Amniotic epithelial cell (primary cell): ENCODE measurements at regions not wholly inside any gene's neighbourhood (a gene's known extent, or its start where the extent isn't known, plus 50 kb on each side); places are given as distances from the start of the nearest gene placed in this dataset.
A peak's percentile ranks its signal among the peaks of the same experiment; 100 is the strongest.

Experiments used
- DNase-seq: peaks from one replicate; pipeline ENCODE4 v3.0.0-alpha.2; 2010; ENCODE audit warnings: low read depth

DNA sequence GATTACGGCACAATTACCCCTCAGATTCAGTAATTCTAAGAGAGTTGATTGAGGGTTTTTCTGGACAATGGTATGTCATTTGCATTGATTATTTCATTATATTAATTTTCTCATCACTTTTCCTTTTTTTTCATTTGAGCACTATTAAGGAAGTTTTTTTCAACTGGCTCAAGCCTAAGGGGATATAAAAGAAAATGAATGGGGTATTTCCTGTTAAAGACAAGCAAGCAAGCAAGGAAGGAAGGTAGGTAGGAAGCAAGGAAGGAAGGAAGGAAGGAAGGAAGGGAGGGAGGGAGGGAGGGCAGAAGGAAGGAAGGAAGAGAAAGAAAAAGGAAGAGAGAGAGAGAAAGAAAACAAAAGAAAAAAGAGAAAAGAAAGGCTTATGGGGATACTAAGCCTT, 620.3 kb downstream of the DIAPH3 start:
- DNase-seq: no peak

DNA sequence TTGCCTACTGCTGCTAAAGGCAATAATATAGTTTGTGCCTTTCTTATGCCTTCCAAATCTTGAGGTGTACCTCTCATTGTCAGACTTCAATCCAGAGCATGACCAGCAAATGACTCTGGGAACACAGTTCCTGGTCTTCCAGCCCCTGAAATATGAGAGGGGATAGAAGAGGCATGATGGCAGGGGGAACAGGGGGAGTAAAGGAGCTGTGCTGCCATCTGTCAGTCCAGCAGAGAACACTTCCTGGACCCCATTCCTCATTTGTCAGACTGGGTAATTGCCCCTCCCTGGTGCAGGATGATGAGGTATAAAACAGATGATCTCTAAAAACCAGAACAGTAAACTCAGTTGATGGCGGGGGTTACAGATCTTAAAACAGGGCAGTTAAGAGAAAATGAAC, 618.7 kb downstream of the DIAPH3 start:
- DNase-seq: no peak

DNA sequence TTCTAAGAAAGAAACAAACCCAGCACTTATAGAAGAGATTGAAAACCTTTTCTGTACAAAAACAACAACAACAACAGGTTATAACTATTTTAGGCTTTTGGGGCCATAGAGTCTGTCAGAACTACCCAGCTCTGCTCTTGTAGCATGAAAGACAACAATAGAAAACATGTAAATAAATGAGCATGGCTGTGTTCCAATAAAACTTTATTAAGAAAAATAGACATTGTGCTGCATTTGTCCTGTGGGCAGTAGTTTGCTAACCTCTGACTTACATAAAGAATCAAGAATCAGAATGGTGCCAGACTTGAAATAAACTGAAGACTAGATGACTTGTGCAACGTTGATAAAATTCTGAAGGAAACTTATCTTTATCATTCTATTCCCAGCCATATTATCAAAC, 617.5 kb downstream of the DIAPH3 start:
- DNase-seq: no peak

DNA sequence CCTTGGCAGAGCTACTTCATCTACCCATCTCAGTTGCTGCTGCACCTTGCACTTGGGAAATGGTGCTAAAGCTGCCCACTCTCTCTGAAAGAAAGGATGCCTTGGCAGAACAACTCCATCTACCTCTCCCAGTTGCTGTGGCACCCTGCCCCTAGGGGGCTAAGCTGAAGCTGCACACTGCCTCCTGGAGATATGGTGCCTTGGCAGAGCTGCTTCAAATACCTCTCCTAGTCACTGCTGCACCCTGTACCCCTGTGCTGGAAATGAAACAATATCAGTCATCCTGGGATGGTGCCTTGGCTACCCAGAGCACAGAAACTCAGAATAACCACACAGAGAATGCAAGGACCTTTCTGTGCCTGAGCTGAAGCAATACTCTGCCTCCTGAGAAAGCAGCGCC, 615.8 kb downstream of the DIAPH3 start:
- DNase-seq: no peak

DNA sequence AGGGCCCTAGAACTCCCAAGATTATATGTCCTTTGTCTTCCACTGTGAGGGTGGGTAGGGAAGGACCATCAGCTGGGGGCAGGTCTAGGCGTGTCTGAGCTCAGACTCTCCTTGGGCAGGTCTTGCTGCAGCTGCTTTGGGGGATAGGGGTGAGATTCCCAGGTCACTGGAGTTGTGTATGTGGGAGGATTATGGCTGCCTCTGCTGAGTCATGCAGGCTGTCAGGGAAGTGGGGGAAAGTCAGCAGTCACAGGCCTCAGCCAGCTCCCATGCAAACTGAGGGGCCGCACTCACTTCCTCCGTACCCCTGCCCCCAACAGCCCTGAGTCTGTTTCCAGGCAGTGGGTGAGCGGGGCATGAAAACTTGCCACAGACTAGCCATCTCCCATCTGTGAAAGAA, 600.8 kb downstream of the DIAPH3 start:
- DNase-seq: peak; percentile 2

DNA sequence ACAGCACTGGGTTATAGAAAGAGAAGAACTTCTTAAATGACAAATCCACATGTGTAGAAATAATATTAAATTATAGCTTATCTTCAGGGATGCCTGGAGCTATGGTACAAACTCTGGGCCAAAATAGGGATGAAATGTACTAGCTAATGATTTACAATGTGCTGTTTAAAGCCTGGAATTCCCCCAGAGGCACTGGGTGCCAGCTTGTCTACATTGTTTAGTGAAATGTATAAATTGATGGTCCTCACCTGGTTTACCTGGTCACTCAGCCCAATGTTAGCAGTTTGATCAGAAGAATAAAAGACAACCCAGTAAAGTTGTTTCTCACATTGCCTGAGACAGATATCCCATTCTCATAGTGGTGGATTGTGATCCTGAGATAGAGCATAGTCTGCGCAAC, 597.2 kb downstream of the DIAPH3 start:
- DNase-seq: no peak

DNA sequence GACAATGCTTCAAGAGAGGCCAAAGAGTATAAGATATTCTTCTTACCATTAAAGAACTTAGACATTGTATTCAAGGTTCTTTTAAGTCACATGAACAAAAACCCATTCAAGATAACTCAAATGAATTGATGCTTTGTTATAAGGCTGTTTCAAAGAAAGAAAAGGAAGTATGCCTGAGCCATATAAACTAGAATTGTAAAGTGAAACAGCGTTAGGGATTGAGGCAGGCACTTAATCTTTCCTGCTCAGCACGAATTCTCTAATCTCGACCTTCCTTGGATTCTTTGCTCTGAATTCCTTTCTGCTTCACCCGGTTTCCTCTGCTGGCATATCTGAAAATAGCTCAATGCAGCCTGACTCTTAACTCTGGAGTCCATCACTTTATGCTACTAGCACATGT, 595.4 kb downstream of the DIAPH3 start:
- DNase-seq: no peak

DNA sequence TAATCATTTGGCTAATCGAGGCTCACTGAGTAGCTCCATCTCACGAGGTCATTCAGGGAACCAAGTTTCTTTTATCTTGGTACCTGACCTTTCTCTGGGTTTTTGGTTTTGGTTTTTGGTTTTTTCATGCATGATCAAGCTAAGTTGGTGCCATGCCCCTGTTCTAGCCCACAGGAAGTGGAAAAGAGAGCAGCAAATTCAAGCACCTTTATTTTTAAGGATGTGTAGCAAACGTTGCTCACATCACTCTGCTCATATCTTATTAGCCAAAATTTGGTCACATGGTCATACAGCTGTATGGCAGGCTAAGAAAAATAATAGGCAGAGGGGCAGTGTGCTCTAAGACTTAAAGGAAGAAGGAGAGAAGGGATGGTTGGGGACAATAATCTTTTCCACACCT, 593.5 kb downstream of the DIAPH3 start:
- no peak for DNase-seq

DNA sequence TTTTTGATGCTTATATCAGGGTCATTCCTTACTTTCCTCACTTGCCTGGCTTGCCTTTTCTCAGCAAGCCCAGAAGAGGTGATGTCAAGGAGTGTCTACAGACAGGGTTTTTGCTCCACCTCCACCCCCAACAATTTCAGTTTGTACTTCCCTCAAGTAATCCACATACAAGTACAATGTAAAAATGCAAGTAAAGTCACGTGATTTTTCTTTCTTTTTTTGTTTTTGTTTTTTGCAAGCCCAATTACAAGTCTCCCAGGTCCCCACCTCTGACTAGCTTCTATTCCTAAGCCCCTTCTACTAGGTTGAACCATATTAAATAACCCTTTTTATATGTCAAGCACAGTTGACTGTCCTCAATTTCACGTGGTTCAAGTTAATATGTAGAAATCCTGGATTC, 579.6 kb downstream of the DIAPH3 start:
- DNase-seq: no peak

DNA sequence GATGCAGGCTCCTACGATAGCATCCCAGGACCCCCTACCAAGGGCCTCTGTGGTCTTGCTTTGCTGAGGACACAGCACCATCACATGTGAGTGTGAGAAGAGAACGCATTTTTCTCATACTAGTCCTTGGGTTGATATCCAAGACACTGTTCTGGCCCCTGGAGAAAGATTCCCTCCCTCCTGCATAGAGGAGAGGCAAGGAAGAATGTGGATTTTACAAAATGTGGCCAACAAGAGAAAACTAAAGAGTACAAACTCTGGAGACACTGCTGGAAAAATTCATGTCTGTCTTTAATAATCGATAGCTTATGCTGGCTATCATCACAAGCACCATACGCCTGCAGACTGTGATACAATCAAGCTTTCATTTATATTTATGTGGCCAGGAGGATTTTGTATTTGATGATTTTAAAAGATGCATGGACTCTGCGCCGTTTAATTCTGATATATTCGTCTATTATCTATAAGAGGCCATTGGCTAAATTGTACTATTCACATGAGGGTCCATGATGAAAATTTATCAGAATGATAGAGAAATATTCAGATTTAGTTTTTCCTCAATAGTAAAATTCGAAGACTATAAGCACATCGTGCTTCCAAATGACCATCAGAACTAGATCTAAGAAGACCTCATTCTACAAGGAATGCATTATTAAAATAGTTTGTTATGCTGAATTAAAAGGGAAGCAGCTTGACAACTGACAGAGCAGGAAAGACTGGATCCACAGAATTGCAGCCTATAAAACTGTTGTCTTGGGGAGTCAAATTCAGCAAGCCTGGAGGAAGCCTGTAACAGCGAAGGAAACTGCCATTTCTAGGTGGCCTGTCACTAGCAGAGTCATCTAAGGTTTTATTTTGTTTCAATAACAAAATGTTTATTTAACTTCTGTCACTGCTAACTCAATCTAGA, 578.7 kb downstream of the DIAPH3 start:
- no peak for DNase-seq

DNA sequence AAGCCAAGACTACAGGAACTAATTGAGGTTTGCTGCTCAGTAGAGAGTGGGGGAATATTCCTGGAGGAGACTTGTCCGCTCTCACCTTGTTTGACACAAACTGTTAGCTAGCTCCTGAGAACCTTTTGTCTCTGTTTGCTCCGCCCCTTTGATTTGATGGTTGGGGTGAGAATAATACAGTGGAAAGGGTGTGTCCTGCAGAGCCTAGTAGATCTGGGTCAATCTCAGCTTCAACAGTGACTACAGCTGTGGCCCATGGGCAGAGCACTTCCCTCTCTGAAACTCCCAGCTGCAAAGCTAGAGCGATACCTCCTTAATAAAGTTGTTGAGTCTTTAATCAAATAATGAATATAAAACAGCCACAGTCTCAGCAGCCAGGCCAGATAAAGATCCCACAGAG, 576.7 kb downstream of the DIAPH3 start:
- DNase-seq: no peak

DNA sequence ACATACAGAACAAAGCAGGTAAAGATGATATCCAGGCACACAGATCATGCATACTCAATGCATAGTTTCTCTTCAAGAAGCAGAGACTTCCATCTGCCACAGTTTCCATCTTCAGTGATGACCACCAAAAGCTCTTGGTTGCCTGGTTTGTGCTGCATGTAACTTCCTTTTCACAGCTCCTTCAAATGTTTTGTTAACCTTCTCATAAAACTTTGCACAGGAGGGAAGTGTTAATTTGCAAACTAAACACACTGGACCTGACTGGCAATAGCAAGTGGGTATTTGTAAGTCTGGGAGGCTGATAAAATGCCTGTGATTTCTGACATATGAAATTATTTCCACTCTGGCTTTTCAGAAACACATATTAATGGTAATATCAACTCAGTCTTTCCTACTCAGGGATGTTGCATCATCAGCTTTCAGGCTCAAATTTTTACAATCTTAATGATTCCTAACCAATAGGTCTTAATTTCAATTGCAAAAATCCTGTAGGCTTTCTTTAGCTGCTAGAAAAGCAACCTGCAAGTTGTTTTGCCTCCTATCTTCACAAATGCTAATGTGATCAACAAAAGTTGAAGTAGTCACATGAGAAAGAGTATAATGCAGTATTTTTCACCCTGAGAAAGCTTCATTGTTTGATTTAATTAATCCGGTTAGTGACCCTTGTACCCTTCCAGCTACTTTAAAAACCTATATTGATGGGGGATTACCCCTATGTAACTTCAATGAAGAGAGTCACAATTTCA, 575.6 kb downstream of the DIAPH3 start:
- DNase-seq: no peak

DNA sequence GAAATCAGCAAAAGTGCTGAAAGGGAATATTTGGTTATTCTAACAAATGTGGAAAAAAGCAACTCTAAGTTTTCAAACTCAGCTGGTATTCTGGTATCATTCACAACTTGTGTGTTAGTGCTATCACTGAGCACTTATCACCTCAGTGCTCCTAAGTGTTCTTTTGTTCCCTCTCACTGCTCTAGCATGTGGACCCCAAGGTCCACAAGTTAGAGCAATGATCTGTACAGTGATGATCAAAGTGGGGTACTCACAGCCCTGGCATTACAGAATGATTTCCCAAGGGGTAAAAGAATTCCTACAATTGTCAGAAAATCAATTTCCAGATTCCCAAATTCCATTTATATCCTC, 575.0 kb downstream of the DIAPH3 start:
- no peak for DNase-seq

DNA sequence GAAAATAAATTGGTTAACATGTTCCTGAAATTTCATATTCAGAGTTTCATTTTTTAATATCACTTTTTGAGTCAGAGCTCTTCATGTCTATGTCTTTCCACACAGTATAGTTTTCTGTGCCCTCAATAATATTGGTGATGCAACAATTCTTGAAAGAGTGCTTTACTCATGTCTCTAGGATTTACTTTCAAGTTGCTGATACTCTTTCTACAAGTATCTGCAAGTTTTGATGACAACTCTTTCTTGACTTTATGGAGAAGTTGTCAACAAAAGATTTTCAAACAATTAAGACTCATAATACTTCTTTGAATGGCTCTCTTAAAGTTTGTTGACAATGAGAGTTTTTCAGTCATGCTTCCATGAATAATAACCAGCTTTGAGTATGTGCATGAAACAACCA, 561.7 kb downstream of the DIAPH3 start:
- peak; percentile 37 for DNase-seq

DNA sequence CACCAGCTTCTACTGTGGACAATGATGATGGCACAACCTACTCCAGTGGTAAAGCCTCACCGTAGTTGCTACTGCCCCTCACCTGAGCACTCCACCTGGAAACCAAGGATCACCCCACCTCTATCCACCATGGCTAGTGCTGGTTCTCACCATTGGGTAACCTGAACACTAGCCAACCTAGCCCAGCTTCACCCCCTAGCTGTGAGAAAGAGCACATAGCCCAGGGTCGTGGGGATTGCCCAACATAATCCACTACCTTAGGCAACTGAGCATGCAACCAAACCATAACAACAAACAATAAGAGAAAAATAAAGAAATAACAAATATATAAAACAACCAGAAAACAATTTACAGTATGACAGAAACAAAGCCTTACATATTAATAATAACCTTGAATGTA, 560.1 kb downstream of the DIAPH3 start:
- no peak for DNase-seq

DNA sequence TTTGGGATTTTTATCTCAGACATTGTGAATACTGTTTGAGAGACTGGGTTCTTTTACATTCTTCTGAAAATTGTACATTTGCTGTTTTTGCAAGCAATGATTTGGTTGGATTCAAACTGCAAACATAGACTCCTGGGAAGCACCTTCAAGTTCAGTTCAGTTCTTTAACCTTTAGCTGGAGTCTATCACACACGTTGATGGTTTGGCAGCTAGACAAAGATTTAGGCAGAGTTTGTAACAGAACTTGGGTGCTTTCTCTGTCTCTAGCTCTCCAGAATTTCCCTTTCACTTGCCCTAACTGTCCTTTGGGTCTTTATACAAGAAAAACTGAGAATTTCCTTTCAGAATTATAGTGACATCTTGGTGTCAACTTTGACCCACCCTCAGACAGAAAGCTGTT, 556.6 kb downstream of the DIAPH3 start:
- no peak for DNase-seq

DNA sequence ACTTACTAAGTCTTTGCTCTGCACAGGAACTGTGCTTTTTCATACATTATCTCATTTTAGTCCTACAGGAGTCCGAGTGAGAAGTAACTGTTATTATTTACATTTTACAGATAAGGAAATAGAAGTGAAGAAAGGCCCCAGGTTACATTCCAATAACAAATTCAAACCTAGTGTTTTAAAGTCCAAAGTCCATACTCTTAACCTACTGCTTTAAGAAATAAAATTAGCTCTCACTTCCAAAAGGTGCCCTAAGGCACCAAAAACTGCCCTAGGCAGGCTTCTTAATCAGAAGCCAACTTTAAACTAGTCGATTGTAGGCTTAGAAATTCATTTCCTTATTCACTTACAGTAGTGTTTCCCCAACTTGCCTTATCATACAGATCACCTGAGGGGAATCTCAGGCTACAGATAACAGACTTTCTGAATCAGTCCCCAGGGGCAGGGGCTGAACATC, 555.9 kb downstream of the DIAPH3 start:
- no peak for DNase-seq

DNA sequence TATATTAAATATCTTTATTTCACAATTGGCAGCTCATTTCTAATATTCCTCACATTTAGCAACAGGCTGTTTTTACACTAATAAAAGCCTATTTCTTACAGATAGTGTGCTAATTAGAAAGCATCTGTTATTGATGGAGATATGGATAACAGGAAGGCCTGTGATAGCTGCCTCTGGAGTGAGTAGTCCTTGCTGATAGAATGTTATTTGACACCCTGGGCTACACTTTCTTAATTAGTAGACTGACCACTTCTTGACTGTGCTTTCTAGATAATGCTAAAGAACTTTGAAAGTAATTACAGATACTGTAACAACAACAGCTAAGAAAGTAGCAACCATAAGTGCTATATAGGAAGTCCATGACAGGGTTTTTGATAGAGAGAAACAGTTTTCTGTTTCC, 554.3 kb downstream of the DIAPH3 start:
- no peak for DNase-seq
